ENCODE measurements at regions not wholly inside any gene's neighbourhood (a gene's known extent, or its start where the extent isn't known, plus 50 kb on each side); places are given as distances from the start of the nearest gene placed in this dataset.

DNA sequence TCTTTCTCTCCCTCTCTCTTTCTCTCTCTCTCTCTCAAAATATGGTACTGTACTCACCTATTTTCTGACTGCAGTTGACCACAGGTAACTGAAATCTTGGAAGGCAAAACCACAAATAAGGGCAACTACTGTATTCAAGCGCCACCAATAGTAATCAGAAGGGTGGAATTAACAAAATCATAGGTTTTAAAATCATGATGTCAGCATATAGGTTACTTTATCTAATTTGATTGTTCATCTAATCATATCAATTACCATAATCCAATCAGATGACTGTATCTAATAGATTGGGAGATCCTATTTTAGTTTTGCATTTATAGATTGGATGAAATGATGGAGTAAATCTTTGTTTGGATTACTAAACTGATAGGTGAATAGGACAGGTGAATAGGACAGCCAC lies 155.8 kb upstream of the KITLG start:
- TF ChIP-seq, protein P1, sequence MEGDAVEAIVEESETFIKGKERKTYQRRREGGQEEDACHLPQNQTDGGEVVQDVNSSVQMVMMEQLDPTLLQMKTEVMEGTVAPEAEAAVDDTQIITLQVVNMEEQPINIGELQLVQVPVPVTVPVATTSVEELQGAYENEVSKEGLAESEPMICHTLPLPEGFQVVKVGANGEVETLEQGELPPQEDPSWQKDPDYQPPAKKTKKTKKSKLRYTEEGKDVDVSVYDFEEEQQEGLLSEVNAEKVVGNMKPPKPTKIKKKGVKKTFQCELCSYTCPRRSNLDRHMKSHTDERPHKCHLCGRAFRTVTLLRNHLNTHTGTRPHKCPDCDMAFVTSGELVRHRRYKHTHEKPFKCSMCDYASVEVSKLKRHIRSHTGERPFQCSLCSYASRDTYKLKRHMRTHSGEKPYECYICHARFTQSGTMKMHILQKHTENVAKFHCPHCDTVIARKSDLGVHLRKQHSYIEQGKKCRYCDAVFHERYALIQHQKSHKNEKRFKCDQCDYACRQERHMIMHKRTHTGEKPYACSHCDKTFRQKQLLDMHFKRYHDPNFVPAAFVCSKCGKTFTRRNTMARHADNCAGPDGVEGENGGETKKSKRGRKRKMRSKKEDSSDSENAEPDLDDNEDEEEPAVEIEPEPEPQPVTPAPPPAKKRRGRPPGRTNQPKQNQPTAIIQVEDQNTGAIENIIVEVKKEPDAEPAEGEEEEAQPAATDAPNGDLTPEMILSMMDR (IDR thresholded peaks at IDR 0.05), result no peak
- no peak for TF ChIP-seq POLR2A (IDR thresholded peaks at IDR 0.05)
- DNase-seq (ENCODE audit: low spot score in 2 of 2), result no peak
- intact Hi-C loops (cut with DNase I; ENCODE audit: low total_unique reads), result no loop called here
- no peak overlapping the region for H3K4me3 ChIP-seq (ENCODE audit: low read depth, poor library complexity, severe bottlenecking)
- WGBS, 2 donors, result 43 to 98% methylated on average over 1 of the region's 1 CpG

DNA sequence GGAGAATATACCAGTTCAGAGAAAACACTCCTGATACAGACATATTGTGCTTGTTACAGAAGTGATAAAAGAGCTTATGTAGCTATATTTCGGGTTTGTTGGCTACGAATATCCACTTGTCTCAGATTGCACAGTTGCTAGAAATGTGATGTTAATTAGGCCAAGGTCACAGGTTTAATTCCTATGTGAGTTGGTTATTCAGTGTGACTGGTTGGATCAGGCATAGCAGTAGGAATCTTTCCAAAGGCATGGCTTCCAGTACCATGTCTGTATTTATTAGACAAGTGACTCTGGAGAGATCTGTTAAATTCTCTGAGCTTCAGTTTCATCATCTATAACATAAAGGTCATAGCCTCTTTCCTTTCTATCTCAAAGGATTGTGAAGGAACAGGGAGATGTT lies 152.7 kb upstream of the KITLG start:
- 52 to 73% methylated on average over 2 of the region's 2 CpGs for WGBS, 2 donors
- intact Hi-C loops (cut with DNase I; ENCODE audit: low total_unique reads), result no loop called here
- DNase-seq (ENCODE audit: low spot score in 2 of 2), result no peak
- no peak overlapping the region for H3K4me3 ChIP-seq (ENCODE audit: low read depth, poor library complexity, severe bottlenecking)
- TF ChIP-seq, protein P1 (IDR thresholded peaks at IDR 0.05), result no peak
- no peak for TF ChIP-seq POLR2A (IDR thresholded peaks at IDR 0.05)

DNA sequence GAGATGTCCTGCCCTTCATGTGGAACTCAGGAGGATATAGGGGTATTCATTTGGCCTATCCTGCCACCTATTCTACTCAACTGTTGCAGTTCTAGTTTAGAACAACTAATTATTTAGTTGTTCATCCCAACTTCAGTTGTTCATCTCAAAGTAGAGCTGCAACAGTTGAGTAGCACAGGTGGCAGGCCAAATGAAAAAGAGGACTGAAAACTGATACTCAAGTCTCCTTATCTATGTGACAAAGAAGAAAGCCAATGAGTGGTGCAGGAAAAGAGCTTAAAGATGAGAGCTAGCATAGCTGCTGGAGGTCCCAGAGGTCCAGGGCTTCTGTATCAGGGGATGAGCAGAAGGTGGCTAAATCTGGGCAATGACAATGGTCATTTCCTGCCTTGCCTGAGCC lies 148.9 kb upstream of the KITLG start:
- intact Hi-C loops (cut with DNase I; ENCODE audit: low total_unique reads), result no loop called here
- no peak overlapping the region for H3K4me3 ChIP-seq (ENCODE audit: low read depth, poor library complexity, severe bottlenecking)
- no peak for DNase-seq (ENCODE audit: low spot score in 2 of 2)
- no peak for TF ChIP-seq POLR2A (IDR thresholded peaks at IDR 0.05)
- TF ChIP-seq, protein P1 (IDR thresholded peaks at IDR 0.05), result no peak

DNA sequence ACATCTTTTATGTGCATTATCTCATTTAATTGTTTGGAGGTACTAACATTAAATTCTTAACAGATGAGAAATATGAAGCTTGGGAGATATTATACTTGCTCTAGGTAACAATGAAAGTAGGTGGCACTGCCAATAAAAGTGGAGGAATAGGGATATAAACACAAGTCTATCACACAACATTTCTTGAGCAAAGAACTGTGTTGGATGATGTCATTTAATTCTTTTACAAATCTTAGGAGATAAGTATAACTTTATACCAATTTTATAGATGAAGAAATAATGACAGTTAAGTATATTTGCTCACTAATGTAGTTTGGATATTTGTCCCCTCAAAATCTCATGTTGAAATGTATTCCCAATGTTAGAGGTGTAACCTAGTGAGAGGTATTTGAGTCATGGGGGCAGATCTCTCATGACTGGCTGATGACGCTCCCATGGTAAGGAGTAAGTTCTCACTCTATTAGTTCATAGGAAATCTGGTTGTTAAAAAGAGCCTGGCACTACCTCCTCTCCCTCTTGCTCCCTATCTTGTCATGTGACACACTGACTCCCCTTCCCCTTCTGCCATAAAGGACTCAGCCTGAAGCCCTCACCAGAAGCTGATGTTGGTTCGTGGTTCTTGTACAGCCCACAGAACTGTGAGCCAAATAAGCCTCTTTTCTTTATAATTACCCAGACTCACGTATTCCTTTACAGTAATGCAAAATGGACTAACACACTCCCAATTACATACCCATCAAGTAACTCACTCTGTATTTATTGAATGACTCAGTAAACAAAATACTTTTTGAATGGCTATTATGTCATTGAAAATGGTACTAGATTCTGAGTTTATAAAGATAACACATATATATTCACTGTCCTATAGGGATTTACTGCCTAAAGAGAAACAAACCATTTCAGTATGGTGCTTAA lies 146.8 kb upstream of the KITLG start:
- H3K4me3 ChIP-seq (ENCODE audit: low read depth, poor library complexity, severe bottlenecking), result no peak overlapping the region
- TF ChIP-seq, protein P1 (IDR thresholded peaks at IDR 0.05), result no peak
- no peak for TF ChIP-seq POLR2A (IDR thresholded peaks at IDR 0.05)
- DNase-seq (ENCODE audit: low spot score in 2 of 2), result no peak
- intact Hi-C loops (cut with DNase I; ENCODE audit: low total_unique reads), result no loop called here
- WGBS, 2 donors, result 84 to 86% methylated on average over 3 of the region's 3 CpGs

DNA sequence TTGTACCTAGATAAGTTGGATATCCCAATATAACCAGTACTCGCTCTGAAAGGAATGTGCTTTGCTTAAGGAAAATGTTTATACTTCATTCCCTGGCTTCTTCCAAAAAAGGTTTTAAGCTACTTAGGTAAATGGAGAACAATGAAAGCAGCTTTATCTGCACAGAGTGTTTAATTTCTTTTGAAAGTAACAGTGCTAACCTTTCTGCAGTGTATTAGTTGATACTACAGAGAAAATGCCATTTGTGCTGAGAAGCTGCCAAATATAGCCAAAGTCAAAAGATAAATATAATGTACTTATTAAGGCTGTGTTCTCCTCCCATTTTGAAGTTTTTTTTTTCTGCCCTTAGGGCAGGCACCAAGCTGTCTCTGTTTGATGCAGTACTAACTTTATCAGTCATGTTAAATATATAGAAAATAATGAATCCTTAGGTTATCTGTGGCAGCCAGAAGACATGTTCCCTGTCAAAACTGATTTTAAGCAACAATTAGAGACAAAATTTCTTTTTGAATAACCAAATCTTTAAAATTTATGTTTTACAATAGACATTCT lies 145.4 kb upstream of the KITLG start:
- no peak for TF ChIP-seq POLR2A (IDR thresholded peaks at IDR 0.05)
- TF ChIP-seq, protein P1 (IDR thresholded peaks at IDR 0.05), result no peak
- intact Hi-C loops (cut with DNase I; ENCODE audit: low total_unique reads), result no loop called here
- 90 to 91% methylated on average over 1 of the region's 1 CpG for whole genome bisulfite sequencing, 2 donors
- DNase-seq (ENCODE audit: low spot score in 2 of 2), result no peak
- no peak overlapping the region for H3K4me3 ChIP-seq (ENCODE audit: low read depth, poor library complexity, severe bottlenecking)

Measured in lower leg skin (tissue), 4 donors.